PFSK-1 (cell line): ENCODE measurements at regions not wholly inside any gene's neighbourhood (a gene's known extent, or its start where the extent isn't known, plus 50 kb on each side); places are given as distances from the start of the nearest gene placed in this dataset.

ENCODE experiments used
- FOXP2 ChIP-seq: optimal IDR thresholded peaks from 2 replicates; pipeline ENCODE3; 2011; ENCODE audit warnings: borderline replicate concordance, control low read depth, inconsistent platforms; ENCODE audit not compliant: insufficient read depth; ENCODE audit errors: extremely low read length, extremely low read depth
- POLR2AphosphoS5 ChIP-seq: IDR thresholded peaks from 2 replicates; pipeline ENCODE4 v1.6.1; 2012; ENCODE audit warnings: low read depth, mild to moderate bottlenecking, control low read depth, low read length, moderate library complexity
- REST ChIP-seq, 2 experiments: IDR thresholded peaks; 2 replicates each; pipeline versions ENCODE4 v1.6.1 to v1.8.0; 2011 to 2012; ENCODE audit warnings: low read depth in 2 of 2, low read length in 2 of 2, control low read depth in 1 of 2, inconsistent platforms in 1 of 2, mild to moderate bottlenecking in 1 of 2, moderate library complexity in 1 of 2; ENCODE audit not compliant: insufficient read depth in 1 of 2
- SIN3A ChIP-seq: IDR thresholded peaks from 2 replicates; pipeline ENCODE4 v1.6.1; 2012; ENCODE audit warnings: mild to moderate bottlenecking, low read length, moderate library complexity, borderline replicate concordance; ENCODE audit not compliant: insufficient read depth
- TAF1 ChIP-seq: IDR thresholded peaks from 2 replicates; pipeline ENCODE4 v1.6.1; 2012; ENCODE audit warnings: low read length, control low read depth, borderline replicate concordance; ENCODE audit not compliant: insufficient read depth

- no peak for TF ChIP-seq SIN3A
- TF ChIP-seq POLR2AphosphoS5: no peak
- TF ChIP-seq FOXP2: no peak
- no peak for TF ChIP-seq TAF1
- no peak for TF ChIP-seq REST (IDR thresholded peaks at IDR 0.05; ENCODE audit: insufficient read depth in 1 of 2, low read depth in 2 of 2, low read length in 2 of 2)
These were observed 326.0 kb upstream of the RSPO3 start for GRCh38 chr6:126792340-126793085.

GRCh38 chr6:126795161-126795560 lies 323.3 kb upstream of the RSPO3 start:
- no peak for TF ChIP-seq FOXP2
- TF ChIP-seq REST (IDR thresholded peaks at IDR 0.05; ENCODE audit: insufficient read depth in 1 of 2, low read depth in 2 of 2, low read length in 2 of 2): no peak
- TF ChIP-seq POLR2AphosphoS5: no peak
- no peak for TF ChIP-seq SIN3A
- no peak for TF ChIP-seq TAF1

- no peak for TF ChIP-seq REST (IDR thresholded peaks at IDR 0.05; ENCODE audit: insufficient read depth in 1 of 2, low read depth in 2 of 2, low read length in 2 of 2)
- TF ChIP-seq POLR2AphosphoS5: no peak
- TF ChIP-seq SIN3A: no peak
- TF ChIP-seq TAF1: no peak
- TF ChIP-seq FOXP2: no peak
These were observed 320.5 kb upstream of the RSPO3 start for GRCh38 chr6:126797981-126798380.

GRCh38 chr6:126803769-126804168 lies 314.7 kb upstream of the RSPO3 start:
- TF ChIP-seq SIN3A: no peak
- TF ChIP-seq TAF1: no peak
- TF ChIP-seq POLR2AphosphoS5: no peak
- no peak for TF ChIP-seq FOXP2
- no peak for TF ChIP-seq REST (IDR thresholded peaks at IDR 0.05; ENCODE audit: insufficient read depth in 1 of 2, low read depth in 2 of 2, low read length in 2 of 2)
